ENCODE measurements at regions not wholly inside any gene's neighbourhood (a gene's known extent, or its start where the extent isn't known, plus 50 kb on each side); places are given as distances from the start of the nearest gene placed in this dataset.

DNA sequence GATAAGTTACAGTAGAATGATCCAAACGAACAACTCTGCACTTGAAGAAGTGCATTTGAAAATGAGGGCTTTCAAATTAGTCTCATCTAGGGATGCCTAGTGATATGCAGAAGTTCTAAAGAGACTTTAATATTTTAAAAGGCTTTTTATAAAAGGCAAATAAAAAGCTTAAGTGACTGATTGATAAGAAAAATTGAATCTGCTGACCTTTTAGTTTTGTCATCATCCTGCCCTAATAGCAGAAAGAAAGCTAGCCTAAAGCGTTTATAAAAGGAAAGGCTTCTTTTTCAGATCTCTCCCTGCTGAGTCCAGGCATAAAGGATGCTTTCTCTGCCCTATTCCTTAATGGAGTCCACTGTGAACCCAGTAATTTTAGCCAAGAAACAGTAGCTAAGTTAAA, 72.7 kb upstream of the ALDH1L1 start:
- Mint-ChIP-seq H3K36me3 (ENCODE audit: low read depth) (no peaks in the 10 kb centered on the region), H3K4me3 (no peak overlapping the region), H3K27me3 (peaks cover 13% of the 10 kb centered on the region), H3K9me3 (no peaks in the 10 kb centered on the region), H3K27ac (no peak overlapping the region), H3K4me1 (ENCODE audit: low read depth) (no peaks in the 10 kb centered on the region)
- intact Hi-C loops (cut with DNase I, micrococcal nuclease), result no loop called here
- POLR2A ChIA-PET, result no interaction called here
- no peaks in the 10 kb centered on the region for H3K27me3 ChIP-seq (ENCODE audit: control insufficient read depth in 1 of 2, insufficient read depth in 2 of 2, low read length in 2 of 2)
- H3K9me3 ChIP-seq (ENCODE audit: control insufficient read depth in 1 of 2, insufficient read depth in 1 of 2, low read length in 2 of 2), result peaks cover 0 to 5% of the 10 kb centered on the region in 2 experiments
- ATAC-seq (ENCODE audit: poor library complexity) (no peak), DNase-seq (no peak)
- no peak overlapping the region for H3K4me3 ChIP-seq (ENCODE audit: low read length)
- H3K36me3 ChIP-seq (ENCODE audit: insufficient read depth, low read length), result no peaks in the 10 kb centered on the region
- TF ChIP-seq, protein P1, sequence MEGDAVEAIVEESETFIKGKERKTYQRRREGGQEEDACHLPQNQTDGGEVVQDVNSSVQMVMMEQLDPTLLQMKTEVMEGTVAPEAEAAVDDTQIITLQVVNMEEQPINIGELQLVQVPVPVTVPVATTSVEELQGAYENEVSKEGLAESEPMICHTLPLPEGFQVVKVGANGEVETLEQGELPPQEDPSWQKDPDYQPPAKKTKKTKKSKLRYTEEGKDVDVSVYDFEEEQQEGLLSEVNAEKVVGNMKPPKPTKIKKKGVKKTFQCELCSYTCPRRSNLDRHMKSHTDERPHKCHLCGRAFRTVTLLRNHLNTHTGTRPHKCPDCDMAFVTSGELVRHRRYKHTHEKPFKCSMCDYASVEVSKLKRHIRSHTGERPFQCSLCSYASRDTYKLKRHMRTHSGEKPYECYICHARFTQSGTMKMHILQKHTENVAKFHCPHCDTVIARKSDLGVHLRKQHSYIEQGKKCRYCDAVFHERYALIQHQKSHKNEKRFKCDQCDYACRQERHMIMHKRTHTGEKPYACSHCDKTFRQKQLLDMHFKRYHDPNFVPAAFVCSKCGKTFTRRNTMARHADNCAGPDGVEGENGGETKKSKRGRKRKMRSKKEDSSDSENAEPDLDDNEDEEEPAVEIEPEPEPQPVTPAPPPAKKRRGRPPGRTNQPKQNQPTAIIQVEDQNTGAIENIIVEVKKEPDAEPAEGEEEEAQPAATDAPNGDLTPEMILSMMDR (IDR thresholded peaks at IDR 0.05), result no peak
- CTCF ChIA-PET, result no interaction called here
- no peaks in the 10 kb centered on the region for H3K4me1 ChIP-seq (ENCODE audit: insufficient read depth, low read length)
- no peak overlapping the region for H3K27ac ChIP-seq (ENCODE audit: low read depth in 1 of 2, low read length in 2 of 2)

DNA sequence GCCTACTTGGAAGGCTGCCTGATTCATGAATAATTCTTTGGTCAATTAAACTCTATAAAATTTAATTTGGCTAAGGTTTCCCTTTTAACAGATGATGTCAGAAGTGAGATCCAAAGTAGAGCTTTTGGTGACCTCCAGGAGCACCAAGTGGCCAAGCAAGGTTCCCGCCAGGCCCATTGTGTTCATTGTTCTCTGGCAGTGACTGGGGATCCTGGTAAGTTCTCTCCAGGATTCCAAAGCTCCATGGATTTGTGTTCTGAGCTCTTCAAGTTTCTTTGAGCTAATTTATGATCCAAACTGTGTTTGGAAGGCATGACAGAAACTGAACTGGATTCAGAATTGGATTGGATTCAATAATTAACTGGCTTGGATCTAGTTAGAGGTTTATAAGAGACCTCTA, 72.0 kb upstream of the ALDH1L1 start:
- TF ChIP-seq, protein P1 (IDR thresholded peaks at IDR 0.05), result no peak
- H3K9me3 Mint-ChIP-seq, result no peaks in the 10 kb centered on the region

DNA sequence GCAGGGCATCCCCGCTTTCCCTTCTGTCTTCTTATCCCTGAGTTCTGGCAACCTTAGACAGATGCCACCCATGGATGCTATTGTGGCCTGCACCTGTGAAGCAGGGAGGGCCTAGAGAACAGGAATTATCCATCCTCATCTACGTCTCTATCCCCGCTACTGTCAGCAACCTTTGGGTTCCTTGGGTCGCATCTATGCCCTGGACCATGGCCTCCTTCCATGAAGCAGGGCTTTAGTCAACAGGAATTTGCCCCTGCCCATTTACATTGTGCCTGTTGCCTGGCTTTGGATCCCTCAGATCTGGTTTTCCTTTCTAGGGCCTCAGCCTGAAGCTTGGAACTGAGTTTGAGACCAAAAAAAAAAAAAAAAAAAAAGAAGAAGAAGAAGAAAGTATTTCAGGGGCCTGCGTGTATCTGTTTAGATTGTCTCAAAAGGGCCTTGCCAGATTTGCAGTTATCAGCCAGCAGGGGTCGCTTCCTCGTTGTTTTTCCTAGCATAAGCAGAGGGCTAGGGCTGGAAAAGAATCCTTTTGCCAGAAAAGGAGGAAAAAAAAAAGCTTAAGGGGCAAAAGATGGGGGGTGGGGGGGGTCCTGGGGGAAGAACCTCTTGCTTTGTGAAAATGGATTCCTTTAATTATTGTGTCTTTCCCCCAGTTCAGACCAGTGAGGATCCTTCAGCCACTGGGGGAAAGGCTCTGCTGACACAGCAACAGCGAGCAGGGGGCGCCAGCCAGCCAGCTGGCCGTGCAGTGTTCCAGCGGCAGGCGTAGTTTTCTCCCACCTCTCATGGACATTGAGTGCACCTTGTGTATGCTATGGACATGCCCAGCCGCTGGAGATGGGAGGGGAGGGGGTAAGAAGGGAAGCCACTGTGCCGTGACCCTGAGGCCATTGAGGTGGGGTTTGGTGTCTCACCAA, 65.7 kb upstream of the ALDH1L1 start:
- Histone ChIP-seq H3K9me3 (ENCODE audit: control insufficient read depth in 1 of 2, insufficient read depth in 1 of 2, low read length in 2 of 2) (peaks cover 11 to 14% of the 10 kb centered on the region in 2 experiments), H3K4me1 (ENCODE audit: insufficient read depth, low read length) (no peaks in the 10 kb centered on the region), H3K27me3 (ENCODE audit: control insufficient read depth in 1 of 2, insufficient read depth in 2 of 2, low read length in 2 of 2) (no peaks in the 10 kb centered on the region), H3K4me3 (ENCODE audit: low read length) (no peak overlapping the region), H3K27ac (ENCODE audit: low read depth in 1 of 2, low read length in 2 of 2) (no peak overlapping the region), H3K36me3 (ENCODE audit: insufficient read depth, low read length) (no peaks in the 10 kb centered on the region)
- peaks cover 2% of the 10 kb centered on the region for H3K9me3 Mint-ChIP-seq
- TF ChIP-seq, protein P1 (IDR thresholded peaks at IDR 0.05), result no peak
- H3K27ac Mint-ChIP-seq, result no peak overlapping the region
- H3K4me1 Mint-ChIP-seq (ENCODE audit: low read depth), result no peaks in the 10 kb centered on the region
- POLR2A ChIA-PET, result no interaction called here
- no peak overlapping the region for H3K4me3 Mint-ChIP-seq
- no peaks in the 10 kb centered on the region for H3K36me3 Mint-ChIP-seq (ENCODE audit: low read depth)
- peaks cover 31% of the 10 kb centered on the region for H3K27me3 Mint-ChIP-seq
- CTCF ChIA-PET, result interaction anchor here (1.3 kb wide), 1 partner anchor 23 kb away, joined by 3 read pairs; no protein-coding TSS in a partner anchor
- ATAC-seq (ENCODE audit: poor library complexity), result no peak
- intact Hi-C loops (cut with DNase I, micrococcal nuclease), result no loop called here
- peak in 1 of 14 experiments; percentile 27 for DNase-seq

More for the DNA sequence above, 72.0 kb upstream of the ALDH1L1 start:
- H3K27ac ChIP-seq (ENCODE audit: low read depth in 1 of 2, low read length in 2 of 2), result no peak overlapping the region
- no peak overlapping the region for H3K27ac Mint-ChIP-seq
- H3K9me3 ChIP-seq (ENCODE audit: control insufficient read depth in 1 of 2, insufficient read depth in 1 of 2, low read length in 2 of 2), result peaks cover 0 to 5% of the 10 kb centered on the region in 2 experiments
- H3K4me1 Mint-ChIP-seq (ENCODE audit: low read depth), result no peaks in the 10 kb centered on the region
- H3K4me3 ChIP-seq (ENCODE audit: low read length), result no peak overlapping the region
- H3K4me3 Mint-ChIP-seq, result no peak overlapping the region
- intact Hi-C loops (cut with DNase I, micrococcal nuclease), result no loop called here
- DNase-seq, result no peak
- no peaks in the 10 kb centered on the region for H3K36me3 Mint-ChIP-seq (ENCODE audit: low read depth)
- peaks cover 20% of the 10 kb centered on the region for H3K27me3 Mint-ChIP-seq
- H3K27me3 ChIP-seq (ENCODE audit: control insufficient read depth in 1 of 2, insufficient read depth in 2 of 2, low read length in 2 of 2), result no peaks in the 10 kb centered on the region
- no peaks in the 10 kb centered on the region for H3K36me3 ChIP-seq (ENCODE audit: insufficient read depth, low read length)
- POLR2A ChIA-PET, result no interaction called here
- no peaks in the 10 kb centered on the region for H3K4me1 ChIP-seq (ENCODE audit: insufficient read depth, low read length)
- ATAC-seq (ENCODE audit: poor library complexity), result no peak
- CTCF ChIA-PET, result no interaction called here
